Activated T-cell treated with anti-CD3 and anti-CD28 coated beads, Interleukin-2, amount 50 U/mL, for 48 hours (primary cell): ENCODE measurements at regions not wholly inside any gene's neighbourhood (a gene's known extent, or its start where the extent isn't known, plus 50 kb on each side); places are given as distances from the start of the nearest gene placed in this dataset.

Source experiments
- DNase-seq, 2 experiments: peaks; one replicate each; pipeline ENCODE4 v3.0.0-alpha.2; 2020

- DNase-seq, result no peak
These were observed 171.5 kb downstream of the DLEU7 start for GRCh38 chr13:50672025-50672424.

- DNase-seq, result no peak
These were observed 167.8 kb downstream of the DLEU7 start for GRCh38 chr13:50675651-50676050.

DNA sequence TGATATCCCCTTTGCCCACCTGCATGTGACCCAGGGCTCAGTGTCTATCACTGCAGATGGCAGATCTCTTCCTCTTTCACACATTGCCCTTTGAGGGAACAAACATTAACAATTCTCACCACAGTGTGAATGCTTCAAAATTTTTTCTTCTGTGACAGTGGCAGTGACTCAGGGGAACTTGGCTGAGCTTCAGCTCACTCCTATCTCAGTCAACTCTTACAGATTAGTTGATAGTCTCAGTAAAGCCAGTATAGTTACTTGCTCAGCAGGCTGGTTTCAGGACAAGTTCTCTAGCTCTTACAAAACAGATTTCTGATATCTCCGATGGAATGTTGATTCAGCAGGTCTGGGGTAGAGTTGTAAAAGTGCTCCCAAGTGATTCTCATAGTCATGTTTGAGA is 166.9 kb downstream of the DLEU7 start:
- no peak for DNase-seq

DNA sequence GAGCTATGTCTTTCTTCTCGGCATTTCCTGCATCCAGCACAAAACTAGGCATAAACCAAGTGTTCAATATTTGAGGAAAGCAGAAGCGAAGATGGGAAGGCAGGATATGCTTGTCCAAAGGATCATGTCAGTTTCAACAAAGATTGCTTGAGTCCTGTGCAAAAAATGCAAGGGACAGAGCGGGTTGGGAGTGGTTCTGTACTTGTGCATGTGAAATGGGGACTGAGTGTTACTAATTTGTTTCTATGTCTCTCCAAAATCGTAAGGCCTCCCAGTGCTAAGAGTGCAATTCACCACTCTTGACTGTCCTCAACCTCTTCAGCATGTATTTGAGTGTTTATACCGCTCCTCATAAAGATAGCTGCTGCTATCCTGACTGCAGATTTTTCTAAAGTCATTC is 166.2 kb downstream of the DLEU7 start:
- no peak for DNase-seq

DNA sequence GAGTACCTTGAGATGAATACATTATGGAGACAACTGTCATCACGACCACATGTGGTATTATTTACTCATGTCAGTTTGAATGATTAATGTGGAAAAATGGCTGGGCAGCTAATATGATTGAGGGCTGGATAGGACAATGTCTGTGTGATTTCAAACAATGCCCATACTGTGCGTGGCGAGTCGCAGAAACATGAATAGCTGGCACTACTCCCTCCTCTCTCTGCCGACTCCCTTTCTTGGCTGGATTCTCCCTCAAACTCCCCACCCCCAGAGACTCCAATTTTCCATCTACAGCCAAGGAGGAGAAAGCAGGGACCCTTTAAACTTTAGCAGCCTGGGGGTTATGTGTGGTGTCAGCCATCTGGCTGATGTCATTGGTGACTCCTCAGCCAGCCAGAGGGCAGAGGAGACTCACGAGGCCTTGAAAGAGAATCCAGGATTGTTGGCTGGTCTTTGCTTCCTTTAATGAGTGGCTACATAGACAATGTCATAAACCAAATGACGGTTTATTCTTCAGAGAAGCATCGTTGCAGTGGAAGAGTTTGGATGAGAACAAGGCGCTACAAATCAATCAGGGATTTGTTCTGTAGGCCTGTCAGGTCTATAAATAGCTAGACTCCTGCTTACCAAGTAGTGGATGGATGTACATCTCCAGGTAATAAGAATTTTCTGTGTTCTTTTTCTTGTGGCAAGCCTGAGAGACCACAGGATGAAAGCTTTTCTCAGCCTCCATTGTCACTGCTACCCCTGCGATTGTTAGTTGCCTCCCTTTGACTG is 165.6 kb downstream of the DLEU7 start:
- no peak for DNase-seq

DNA sequence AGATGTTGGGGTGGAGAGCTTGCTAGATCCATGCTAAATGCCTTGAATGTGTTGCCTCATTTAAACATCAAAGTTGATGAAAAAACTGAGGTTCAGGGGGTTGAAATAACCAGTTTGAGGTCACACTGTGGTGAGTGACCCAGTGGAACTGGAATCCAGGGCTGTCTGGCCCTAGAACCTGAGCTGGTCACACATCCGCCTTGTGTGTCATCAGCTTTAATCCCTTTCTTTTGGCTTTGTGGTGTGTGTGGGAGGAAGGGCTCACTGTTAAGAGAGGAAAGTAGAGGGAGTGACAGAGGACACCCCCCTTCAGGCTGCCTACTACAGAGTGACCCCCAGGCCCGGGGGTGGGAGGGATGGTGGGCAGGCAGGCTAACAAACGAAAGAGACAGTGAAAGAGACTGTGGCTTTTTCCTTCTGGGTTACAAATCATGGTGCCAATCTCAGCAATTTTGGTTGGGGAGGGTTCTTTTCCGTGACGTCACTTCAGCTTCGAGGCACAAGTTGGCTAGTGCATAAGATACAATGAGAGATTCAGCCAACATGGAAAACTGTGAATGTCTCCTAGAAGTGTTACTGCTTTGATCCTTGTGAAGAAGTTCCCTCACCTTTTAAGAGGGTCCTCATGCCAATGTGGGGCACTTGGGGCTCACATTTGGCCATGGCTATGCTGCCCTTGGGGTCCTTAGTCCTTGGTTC is 164.9 kb downstream of the DLEU7 start:
- no peak for DNase-seq

- no peak for DNase-seq
These were observed 164.2 kb downstream of the DLEU7 start for GRCh38 chr13:50679321-50679720.

GRCh38 chr13:50682002-50682401 is 161.5 kb downstream of the DLEU7 start:
- DNase-seq, result no peak

DNA sequence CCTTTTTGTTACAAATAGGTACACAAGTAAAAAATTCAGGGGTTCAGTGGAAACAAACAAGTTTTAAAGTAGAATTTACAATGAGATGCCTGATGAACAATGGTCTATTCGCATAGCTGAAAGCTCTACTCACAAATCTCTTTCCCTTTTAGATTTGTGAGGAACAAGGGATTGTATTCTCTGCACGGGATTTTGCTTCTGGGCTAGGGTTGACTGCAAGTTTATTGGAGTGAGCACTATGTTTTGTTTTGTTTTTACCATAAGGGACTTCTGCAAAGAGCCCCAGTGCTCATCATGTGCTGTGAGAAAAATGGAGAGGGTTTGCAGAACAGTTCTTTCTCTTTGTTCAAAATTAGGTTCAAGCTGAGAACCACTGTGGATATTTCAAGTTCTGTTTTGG is 160.5 kb downstream of the DLEU7 start:
- no peak for DNase-seq

GRCh38 chr13:50684366-50684765 is 159.1 kb downstream of the DLEU7 start:
- DNase-seq, result no peak

GRCh38 chr13:50685491-50685890 is 158.0 kb downstream of the DLEU7 start:
- DNase-seq, result no peak

DNA sequence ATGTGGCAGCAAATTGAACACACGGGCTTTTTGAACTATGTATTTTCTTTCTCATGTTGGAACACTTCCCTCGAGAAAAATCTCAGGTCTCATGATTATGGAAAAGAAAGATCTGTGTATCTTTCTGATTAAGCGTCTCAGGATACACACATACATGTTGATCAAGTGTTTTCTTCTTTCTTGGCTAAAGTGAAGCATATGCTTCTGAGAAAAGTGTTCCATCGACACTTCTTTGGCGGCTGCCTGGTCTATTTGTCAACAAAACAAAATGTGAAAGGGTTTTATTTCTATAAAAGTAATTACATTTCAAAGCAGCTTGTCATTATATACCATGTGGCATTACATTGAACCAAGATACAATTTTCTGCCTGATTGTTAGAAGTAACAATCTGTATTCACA is 157.5 kb downstream of the DLEU7 start:
- no peak for DNase-seq

- DNase-seq, result no peak
These were observed 156.9 kb downstream of the DLEU7 start for GRCh38 chr13:50686551-50686950.

GRCh38 chr13:50687545-50687944 is 155.9 kb downstream of the DLEU7 start:
- DNase-seq, result no peak

DNA sequence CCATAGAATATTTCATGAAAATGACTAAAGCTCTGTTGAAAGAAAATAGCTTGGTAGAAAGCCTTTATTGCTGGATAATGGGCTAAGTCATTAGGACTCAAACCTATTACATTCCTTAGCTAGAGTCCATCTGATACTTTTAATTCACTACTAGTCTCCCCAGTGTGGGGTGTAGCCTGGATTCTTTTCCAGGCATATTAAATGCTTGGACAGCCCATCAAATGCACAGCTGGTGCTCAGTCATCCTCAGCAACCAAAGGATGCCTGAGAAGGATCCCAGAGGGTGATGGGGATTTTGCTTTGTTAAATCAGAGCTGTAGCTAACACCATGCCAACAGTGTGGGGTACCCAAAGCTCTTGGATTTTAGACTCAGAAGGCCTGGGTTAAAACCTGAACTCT is 153.5 kb downstream of the DLEU7 start:
- DNase-seq, result no peak

DNA sequence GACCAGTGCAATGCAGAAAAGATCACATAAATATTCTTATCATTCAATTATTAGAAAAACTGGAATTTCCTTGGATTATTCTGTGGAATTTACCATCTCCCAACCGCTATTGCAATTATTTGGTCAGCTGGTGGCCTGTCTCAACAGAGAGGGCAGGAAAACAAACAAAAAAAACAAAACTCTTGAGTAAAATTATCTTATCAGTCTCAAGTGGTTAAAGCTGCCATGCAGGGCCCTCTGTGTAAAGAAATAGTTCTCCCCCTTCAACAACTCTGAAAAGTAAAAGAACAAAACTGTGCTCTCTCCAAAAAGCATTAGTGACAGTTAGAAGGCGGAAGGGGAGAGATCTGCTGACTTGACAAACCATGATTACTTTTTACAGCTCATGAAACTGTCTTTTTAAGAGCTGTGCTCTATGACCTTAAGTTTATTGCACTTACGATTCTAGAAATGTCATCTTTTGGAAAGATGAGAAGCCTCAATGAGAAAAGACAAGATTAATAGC is 152.3 kb downstream of the DLEU7 start:
- DNase-seq, result no peak

DNA sequence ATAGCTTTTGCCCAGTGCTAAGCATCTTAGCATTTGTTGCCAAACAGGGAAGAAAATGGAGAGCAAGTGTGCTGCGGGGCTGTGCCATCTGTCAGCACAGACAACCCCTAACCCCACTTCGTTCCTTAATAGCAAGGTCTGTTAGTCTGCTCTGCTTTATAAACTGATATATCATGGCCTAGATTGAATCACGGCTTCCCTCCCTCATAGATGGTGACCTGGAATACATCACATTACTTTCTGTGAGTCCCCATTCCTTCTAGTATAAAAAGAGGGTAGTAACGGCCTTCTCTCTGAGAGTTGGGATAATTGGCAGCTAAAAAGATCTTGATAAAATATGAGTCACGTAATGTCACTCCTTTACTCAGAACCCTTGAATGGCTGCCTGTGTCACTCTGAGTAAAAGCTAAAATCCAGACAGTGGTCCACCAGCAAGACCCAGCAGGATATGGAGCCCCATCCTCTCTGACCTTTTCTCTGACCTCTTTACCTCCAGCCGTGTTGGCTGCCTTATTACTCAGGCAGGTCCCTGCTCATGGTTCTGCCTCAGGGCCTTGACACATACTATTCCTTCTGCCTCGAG is 151.7 kb downstream of the DLEU7 start:
- no peak for DNase-seq

- no peak for DNase-seq
These were observed 151.0 kb downstream of the DLEU7 start for GRCh38 chr13:50692396-50692915.

- no peak for DNase-seq
These were observed 149.8 kb downstream of the DLEU7 start for GRCh38 chr13:50693727-50694126.

- DNase-seq, result no peak
These were observed 145.5 kb downstream of the DLEU7 start for GRCh38 chr13:50697746-50698539.

DNA sequence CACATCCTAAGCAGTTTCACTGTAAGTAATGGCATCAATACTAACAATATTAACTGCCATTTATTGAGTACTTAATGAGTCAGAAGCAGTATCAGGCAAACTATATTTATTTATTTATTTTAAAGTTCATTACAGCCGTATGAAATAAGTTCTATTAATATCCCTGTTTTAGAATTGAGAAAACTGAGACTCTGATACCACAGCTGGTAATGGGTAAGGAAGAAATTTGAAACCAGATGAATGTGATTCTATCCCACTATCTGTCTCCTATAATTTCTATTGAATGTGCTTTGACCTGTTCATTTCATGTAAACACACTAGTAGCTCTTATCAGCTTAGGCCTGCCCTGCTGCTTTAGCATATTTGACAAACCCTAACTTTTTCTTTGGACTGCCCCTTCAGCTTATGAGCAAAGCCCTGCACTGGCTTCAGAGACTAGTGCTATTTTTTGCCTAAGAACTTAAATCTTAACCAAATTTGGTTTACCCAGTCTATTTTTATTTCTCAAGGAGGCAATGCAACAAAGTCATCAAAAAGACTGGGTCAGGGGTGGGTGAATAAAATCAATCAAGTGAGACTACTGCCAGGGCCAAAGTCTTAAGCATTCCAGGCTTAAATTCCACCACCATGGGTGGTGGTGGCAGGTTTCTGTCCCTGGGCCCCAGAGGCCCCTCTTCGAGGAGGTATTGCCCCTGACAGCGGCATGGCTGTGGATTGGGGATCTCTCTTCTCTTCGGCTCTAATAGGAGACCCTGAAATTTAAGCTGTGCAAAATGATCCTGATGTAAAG is 143.4 kb downstream of the DLEU7 start:
- DNase-seq, result no peak

- no peak for DNase-seq
These were observed 142.7 kb downstream of the DLEU7 start for GRCh38 chr13:50700664-50701305.
